HL-60 (cell line): ENCODE measurements at regions not wholly inside any gene's neighbourhood (a gene's known extent, or its start where the extent isn't known, plus 50 kb on each side); places are given as distances from the start of the nearest gene placed in this dataset.

Source experiments
- DNase-seq, 2 experiments: peaks; one replicate each; pipeline ENCODE4 v3.0.0-alpha.2; 2010 to 2020; ENCODE audit warnings: low read depth in 1 of 2, low spot score in 1 of 2
- H3K27ac ChIP-seq: fragments of 250-450 bp; sonication (Bioruptor Pico); replicated peaks from 2 replicates; pipeline ENCODE4 v1.5.1; 2020; ENCODE audit warnings: mild to moderate bottlenecking, moderate library complexity
- H3K27me3 ChIP-seq: fragments of 250-450 bp; sonication (Bioruptor Pico); 2 replicates; pipeline ENCODE4 v1.5.1; 2021; ENCODE audit warnings: mild to moderate bottlenecking, moderate library complexity; ENCODE audit not compliant: insufficient read depth, poor library complexity, severe bottlenecking
- H3K4me3 ChIP-seq: replicated peaks from 2 replicates; pipeline ENCODE4 v1.5.1; 2011; ENCODE audit warnings: mild to moderate bottlenecking, control low read depth, low read length; ENCODE audit not compliant: insufficient read depth
- GABPA ChIP-seq: IDR thresholded peaks from 2 replicates; pipeline ENCODE4 v1.6.1; 2012; ENCODE audit warnings: low read depth
- POLR2AphosphoS5 ChIP-seq: IDR thresholded peaks from 2 replicates; pipeline ENCODE4 v1.6.1; 2012; ENCODE audit warnings: low read depth
- REST ChIP-seq: IDR thresholded peaks from 2 replicates; pipeline ENCODE4 v1.6.1; 2012; ENCODE audit warnings: low read depth; ENCODE audit not compliant: insufficient replicate concordance
- SPI1 ChIP-seq: IDR thresholded peaks from 2 replicates; pipeline ENCODE4 v1.6.1; 2012; ENCODE audit warnings: low read depth, mild to moderate bottlenecking, borderline replicate concordance
- TF ChIP-seq, protein P1 (sequence below): IDR thresholded peaks from one replicate; pipeline ENCODE4 v1.5.1; 2011; ENCODE audit warnings: low read length, control low read depth, inconsistent platforms; ENCODE audit not compliant: insufficient read depth

GRCh38 chr9:21555911-21556310 is 73.8 kb upstream of the IFNE start:
- TF ChIP-seq REST = no peak
- no peak for TF ChIP-seq SPI1
- TF ChIP-seq GABPA = no peak
- TF ChIP-seq POLR2AphosphoS5 = no peak
- TF ChIP-seq, protein P1, sequence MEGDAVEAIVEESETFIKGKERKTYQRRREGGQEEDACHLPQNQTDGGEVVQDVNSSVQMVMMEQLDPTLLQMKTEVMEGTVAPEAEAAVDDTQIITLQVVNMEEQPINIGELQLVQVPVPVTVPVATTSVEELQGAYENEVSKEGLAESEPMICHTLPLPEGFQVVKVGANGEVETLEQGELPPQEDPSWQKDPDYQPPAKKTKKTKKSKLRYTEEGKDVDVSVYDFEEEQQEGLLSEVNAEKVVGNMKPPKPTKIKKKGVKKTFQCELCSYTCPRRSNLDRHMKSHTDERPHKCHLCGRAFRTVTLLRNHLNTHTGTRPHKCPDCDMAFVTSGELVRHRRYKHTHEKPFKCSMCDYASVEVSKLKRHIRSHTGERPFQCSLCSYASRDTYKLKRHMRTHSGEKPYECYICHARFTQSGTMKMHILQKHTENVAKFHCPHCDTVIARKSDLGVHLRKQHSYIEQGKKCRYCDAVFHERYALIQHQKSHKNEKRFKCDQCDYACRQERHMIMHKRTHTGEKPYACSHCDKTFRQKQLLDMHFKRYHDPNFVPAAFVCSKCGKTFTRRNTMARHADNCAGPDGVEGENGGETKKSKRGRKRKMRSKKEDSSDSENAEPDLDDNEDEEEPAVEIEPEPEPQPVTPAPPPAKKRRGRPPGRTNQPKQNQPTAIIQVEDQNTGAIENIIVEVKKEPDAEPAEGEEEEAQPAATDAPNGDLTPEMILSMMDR = no peak

DNA sequence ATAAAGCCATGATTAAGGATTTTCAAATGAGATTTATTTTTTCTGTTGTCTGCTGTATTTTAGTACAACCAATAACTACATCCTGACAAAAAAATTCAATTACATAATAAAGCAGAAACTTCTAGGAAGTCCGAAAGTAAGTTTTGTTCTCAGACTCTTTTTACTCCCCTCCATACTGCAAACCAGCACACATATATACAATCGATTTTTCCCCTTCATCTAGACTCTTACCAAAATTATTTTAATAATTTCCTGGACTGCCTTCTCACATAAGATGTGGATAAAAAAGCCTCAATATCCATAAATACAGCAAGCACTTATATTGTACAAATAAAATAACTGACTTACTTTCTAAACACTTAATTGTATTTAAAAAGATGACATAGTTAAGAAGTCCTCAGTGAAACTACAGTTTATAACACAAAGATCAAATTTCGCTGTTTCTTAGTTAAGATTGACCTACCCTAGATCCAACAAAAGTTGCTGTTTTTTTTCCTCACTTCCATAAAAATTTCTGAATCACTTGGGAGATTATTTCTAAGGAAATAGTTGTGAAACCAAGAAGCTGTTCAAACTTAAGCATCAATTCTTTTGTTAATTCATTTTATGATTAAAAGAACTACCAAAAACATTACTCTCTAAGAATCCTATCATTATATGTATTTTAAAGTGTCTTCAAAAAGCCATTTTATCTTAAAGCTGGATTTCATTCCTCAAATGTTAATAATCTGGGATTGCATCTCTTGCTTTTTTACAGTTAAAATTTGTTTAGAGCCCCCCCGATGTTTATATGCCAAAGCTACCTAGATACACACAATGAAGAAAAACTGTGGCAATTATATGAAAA is 74.7 kb upstream of the IFNE start:
- TF ChIP-seq REST = no peak
- TF ChIP-seq GABPA = no peak
- TF ChIP-seq POLR2AphosphoS5 = no peak
- no peaks in the 10 kb centered on the region for H3K27me3 ChIP-seq
- H3K27ac ChIP-seq = no peak overlapping the region

More at GRCh38 chr9:21555911-21556310, 73.8 kb upstream of the IFNE start:
- H3K4me3 ChIP-seq = no peak overlapping the region
- no peak overlapping the region for H3K27ac ChIP-seq
- DNase-seq = no peak
- H3K27me3 ChIP-seq = no peaks in the 10 kb centered on the region

GRCh38 chr9:21557428-21557768 is 75.3 kb upstream of the IFNE start:
- no peaks in the 10 kb centered on the region for H3K27me3 ChIP-seq
- H3K27ac ChIP-seq = no peak overlapping the region
- no peak overlapping the region for H3K4me3 ChIP-seq
- no peak for DNase-seq
- no peak for TF ChIP-seq POLR2AphosphoS5
- no peak for TF ChIP-seq REST
- TF ChIP-seq GABPA = no peak
- TF ChIP-seq, protein P1 = no peak
- no peak for TF ChIP-seq SPI1

More for the DNA sequence above, 74.7 kb upstream of the IFNE start:
- DNase-seq = no peak
- no peak overlapping the region for H3K4me3 ChIP-seq
